GM21390 (cell line): ENCODE measurements at regions not wholly inside any gene's neighbourhood (a gene's known extent, or its start where the extent isn't known, plus 50 kb on each side); places are given as distances from the start of the nearest gene placed in this dataset.
"Not testable (repeated sequence)": the region's sequence is repeated elsewhere in the genome, so short reads cannot be mapped to it uniquely, and the experiment has no call there.

Experiments
- ATAC-seq: cut with Tn5 transposase; IDR thresholded peaks from one replicate; pipeline ENCODE4 v1.9.1; 2021; ENCODE audit not compliant: unreplicated experiment

- peak; percentile 94 for ATAC-seq
Observed at GRCh38 chr4:123133397-123134050, 211.1 kb upstream of the NUDT6 start.

DNA sequence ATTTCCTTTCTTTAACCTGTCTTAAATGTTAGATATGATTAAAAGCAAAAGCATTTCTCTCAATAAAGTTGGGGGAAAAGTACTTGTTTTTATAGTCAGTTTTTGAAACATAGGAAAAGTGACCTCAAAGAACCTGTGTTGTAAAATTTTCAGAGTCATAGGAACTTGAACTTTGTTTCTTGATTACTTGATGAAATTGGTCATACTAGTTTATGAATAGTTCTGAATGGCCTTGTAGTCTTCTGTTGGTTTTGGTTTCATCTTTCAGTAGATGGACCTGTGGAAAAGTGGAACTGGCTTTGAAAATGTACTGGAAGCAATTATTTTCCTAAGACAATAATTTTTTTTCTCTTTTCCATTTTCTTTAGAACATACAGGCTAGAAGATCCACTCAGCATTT is 222.2 kb upstream of the NUDT6 start:
- no peak for ATAC-seq

DNA sequence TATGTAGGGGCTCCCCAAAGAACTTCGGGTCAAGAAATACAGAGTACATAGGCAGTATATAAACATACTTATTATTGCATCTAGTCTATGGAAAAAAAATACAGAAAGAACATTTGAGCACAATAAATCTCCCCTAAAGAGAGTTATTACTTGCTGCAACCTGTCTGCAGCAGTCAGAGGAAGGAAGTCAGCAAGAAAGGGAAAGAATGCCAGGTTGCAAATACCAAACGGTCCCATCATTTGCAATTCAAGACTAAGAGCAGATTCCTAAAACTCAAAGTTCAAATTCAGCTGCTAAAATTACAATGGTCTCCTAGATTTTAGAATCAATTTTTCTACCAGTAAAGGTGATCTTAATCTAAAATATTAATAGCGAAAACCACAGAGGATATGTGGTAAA is 236.2 kb upstream of the NUDT6 start:
- no peak for ATAC-seq

DNA sequence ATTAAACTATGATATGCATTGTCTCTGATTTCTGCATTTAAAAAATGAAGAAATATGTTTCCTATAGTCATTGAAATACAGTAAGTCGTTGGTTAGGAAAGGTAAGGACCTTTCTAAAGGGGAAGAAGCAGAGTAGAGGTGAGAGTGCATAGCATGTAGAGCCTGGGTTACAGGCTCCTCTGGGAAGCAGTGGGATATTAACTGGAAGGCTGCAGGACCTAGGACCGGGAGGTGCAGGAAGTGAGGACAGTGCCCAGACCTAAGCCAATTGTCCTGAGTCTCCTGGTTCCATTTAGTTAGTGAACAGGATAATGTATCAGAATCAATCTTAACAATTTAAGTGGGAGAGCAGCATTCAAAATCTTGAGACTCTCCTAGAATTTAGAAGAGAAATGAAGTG is 237.1 kb upstream of the NUDT6 start:
- no peak for ATAC-seq

DNA sequence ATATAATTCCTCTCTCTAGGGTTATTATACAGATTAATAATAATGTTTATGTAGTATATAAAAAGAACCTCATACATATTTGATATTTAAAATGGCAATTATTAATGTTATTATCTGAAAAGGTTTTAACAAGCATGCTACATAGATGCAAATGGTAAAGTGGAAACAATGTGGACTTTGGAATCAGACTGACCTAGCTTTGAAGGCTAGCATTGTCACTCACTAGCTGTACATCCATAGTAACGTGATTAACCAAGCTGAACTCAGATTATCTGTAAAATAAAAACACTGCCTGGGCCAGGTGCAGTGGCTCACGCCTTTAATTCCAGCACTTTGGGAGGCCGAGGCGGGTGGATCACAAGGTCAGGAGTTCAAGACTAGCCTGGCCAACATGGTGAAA is 233.7 kb upstream of the SPRY1 start:
- ATAC-seq, result no peak

DNA sequence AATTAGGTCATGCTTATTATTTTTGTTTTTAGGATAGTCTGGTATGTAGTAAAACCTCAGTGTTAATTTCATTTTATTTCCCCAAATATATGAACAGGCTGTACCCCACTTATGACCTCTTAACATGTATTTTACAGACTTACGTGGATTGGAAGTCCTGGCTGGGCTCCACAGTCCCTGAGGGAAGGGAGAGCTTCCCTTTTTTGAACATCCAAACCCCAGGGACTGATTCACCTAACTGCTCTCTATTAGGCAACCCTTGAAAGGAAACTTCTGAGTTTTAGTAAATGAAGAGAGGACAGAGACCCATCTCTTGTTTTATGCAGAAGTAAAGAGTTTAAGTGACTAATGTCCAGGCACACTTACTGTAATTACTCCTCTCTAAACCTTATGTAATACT is 233.1 kb upstream of the SPRY1 start:
- ATAC-seq, result no peak

GRCh38 chr4:123166023-123166422 is 230.6 kb upstream of the SPRY1 start:
- ATAC-seq, result no peak

DNA sequence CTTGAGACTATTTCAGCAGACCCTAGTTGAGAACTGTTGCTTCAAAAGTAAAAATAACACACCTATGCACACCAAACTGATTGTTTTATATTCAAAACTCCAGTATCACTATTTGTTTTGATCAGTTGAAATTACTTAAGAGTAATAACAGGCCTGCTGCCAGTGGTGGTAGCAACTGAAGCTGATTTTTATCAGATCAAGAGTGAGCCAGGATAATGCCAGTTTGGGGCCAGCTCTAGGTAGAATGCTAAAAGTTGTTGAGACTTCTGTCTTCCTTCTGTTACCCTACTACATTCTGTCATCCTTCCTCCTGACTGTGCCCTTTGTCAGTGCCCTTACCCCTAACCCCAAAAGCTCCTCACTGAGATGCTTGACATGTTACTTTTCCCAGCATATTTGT is 228.7 kb upstream of the SPRY1 start:
- no peak for ATAC-seq

DNA sequence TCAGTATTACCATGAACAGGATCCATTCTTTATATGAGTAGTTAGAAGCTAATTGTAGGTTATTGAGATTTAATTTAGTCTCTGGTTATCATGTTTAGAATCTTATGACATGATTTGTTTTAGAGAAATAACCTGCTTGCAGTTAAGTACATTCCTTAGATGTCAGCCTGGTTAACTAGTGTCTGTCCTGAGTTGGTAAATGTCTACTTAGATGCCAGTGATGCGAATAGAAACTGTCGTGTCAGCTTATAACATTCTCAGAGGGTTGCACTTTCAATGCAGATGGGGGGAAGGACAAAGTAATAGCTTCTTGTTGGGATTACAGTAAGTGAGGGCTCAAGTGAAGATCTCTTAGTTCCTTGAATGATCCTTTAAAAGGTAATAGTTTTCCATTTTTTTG is 227.8 kb upstream of the SPRY1 start:
- no peak for ATAC-seq

DNA sequence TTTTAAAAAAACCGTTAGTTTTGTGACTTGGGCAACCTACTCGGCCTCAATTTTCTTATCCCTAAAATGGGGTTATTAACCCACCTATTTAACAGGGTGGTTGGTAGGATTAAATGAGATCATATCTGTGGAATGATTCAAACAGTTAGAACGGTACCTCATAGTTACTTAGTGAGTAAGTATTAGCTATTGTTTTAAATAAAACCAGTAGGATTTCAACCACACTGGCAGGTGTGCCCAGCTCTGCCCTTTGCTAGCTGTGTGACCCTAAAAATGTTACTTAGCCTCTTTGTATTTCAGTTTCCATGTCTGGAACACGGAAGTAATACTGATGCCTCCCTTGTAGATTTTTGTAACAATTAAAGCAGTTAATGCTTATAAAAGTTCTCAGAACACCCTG is 225.8 kb upstream of the SPRY1 start:
- no peak for ATAC-seq

DNA sequence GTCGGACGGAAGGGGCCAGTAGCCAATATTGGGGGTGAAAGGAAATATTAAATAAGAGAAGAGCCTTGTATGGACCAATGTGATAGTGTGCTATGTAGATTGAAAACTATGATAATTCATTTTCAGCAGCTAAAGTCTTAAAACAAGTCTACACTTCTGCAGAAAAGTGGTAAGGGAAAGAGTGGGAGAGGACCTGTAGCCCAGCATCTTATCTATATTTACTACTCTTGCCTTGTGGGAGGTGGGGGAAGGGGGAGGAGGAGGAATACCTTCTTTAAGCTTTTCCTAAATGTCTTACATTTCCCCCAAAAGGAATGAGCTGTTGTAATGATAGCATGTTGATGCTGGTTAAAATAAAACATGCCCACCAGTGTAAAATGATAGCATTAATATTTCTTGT is 220.0 kb upstream of the SPRY1 start:
- ATAC-seq, result no peak

DNA sequence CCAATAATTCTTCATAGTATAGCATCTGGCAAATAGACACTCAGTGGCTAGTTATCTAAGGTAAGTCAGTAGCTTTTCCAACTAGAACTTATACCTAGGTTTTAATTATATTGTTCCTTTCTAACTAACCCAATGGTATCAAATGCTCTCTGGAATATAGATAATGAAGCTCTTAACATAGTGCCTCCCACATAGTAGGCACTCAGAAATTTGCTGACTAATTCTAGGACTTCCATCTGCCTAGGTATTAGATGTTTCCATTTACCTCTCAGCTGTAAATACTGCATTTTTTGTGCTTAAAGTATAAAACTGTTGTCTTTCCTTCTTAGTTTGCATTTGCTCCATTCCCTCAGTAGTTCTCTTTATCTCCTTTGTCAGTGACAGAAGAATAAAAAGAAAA is 214.3 kb upstream of the SPRY1 start:
- no peak for ATAC-seq

DNA sequence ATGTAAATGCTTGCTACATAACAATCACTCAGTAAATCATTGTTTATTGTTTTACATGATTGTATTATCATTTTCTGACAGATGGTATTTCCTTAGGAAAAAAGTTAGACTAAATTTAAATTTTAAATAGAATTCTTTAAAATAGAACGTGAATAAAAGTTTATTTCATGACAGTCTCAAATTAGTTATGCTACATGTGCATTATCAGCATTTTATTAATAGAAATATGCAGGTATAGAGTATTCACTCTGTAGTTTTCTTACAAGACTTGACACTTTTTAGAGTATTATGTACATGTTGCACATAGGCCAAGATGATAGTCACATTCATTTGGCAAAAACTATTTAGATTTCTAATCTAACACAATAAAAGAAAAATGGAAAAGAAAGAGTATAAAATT is 213.3 kb upstream of the SPRY1 start:
- ATAC-seq, result no peak

GRCh38 chr4:123183754-123184153 is 212.8 kb upstream of the SPRY1 start:
- not testable (repeated sequence) for ATAC-seq

DNA sequence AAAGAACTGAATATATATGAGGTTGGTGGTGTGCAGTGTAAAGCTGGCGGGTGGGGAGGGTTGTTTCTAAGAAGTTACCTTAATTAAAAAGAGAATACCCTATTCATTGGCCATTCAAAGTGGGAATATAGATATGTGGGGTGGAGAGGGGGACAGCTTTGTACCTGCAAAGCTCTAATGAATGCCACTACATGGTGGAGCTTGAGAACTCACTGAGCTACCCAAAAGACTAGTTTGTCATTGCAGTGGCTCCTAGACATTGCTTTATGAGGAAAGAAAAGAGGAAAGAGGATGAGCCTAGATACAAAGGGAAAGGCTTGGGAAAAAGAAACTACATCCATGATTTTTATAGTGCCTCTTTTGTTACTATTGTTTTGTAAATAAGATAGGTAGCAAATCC is 209.9 kb upstream of the SPRY1 start:
- ATAC-seq, result no peak

DNA sequence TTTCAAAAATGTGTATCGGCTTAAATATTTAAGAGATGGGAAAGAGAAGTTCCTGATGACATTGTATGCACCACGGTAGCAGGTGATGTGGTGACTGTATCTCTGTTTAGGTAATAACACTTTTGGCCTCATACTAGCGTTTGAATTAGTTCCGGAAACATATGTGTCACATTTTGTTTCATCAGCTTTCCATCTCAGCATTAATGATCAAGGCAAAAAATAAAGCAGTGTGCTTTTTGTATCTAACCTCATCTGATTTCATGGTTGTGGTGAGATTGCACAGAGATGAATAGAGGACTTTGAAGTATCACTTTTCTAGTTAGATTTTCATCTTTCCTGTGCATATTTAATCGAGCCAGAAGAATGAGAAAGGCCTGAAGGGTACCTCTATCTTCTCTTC is 206.4 kb upstream of the SPRY1 start:
- no peak for ATAC-seq

DNA sequence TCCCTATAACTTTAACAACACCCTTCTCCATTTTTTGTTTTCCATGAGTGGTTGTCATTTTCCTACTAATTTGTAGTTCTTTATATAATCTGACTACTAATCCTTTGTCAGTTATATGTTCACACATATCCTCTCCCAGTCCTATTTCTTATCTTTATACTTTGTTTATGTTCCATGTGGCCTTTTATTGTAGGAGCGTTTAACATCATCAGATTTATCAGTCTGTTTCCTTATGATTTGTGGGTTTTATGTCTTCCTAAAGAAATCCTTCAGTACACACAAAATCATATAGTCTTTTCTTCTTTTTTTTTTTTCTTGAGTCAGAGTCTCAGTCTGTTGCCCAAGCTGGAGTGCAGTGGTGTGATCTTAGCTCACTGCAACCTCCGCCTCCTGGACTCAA is 204.9 kb upstream of the SPRY1 start:
- ATAC-seq, result no peak

GRCh38 chr4:123193802-123194367 is 202.7 kb upstream of the SPRY1 start:
- ATAC-seq, result no peak

DNA sequence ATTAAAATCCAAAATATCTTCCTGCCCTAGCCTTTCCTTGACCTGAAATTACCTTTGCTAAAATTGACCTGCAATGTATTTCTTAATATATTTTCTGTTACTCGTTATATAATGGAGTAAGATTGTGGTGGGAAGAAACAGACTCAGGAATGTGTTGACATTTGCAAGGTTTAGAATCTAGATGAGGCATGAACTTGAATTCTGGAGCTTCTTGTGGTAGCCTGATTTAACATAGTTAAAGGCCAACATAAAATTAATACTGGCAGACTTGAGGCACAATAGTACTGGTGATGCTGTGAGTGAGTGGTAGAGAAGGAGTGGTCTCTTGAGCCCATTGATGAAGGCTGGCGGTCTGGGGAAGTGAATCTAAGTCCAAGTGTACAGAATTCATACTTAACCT is 197.9 kb upstream of the SPRY1 start:
- ATAC-seq, result no peak

DNA sequence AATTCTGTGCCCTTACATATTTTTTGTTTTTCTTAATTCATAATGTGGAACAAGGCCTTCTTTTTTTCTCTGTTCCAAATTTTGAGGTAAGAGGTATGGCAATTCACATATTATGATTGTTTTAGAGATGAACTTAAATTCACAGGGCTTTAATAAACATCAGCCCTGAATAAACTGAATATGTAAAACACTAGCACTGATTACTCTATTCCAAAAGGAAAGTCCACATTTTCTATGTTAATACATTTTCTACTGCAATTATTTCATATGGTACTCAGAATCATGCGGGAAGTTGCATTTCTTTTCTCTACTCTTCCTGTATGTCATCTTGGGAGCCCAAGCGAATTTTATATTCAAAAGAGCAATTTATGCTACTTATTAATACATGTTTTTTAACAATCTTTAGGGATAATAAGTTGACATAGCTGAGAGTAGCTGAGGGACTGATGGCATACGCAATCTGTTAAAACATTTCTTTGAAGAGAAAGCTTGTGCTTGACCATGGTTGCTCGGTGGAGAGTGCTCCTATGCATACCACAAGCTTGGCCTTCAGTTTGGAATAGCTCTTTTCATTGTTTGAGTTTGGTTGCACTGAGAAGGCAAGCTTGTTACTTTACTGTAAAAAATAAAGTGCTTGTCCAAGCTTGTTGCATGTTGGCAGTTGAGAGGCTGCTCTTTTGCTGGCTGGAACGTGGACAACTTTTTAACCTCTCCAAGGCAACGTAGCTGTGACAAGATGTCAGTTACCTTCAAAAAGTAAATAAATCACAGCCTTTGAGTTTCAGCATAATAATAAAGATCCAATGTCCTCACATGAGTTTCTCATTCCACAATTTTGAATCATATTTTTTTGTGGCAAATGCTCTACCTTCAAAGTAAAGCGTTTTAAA is 196.3 kb upstream of the SPRY1 start:
- no peak for ATAC-seq

DNA sequence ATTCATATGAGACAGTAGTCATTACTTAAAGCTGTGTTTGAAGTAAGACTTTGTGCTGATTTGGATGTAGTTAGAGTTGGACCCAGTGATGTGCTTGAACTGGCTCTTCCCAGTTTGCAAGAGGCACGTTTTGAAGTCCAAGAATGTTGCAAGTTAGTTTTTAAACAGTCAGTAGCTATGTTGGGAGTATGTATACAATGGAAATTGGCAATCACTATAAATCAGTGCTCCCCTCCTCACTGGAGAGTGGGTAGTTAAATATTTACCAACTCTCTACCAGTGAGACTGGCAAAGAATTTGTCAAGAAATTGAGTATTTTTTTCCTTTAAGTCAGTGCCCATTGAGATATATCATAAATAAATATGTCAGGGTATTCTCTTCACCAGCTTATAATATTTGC is 191.9 kb upstream of the SPRY1 start:
- no peak for ATAC-seq

DNA sequence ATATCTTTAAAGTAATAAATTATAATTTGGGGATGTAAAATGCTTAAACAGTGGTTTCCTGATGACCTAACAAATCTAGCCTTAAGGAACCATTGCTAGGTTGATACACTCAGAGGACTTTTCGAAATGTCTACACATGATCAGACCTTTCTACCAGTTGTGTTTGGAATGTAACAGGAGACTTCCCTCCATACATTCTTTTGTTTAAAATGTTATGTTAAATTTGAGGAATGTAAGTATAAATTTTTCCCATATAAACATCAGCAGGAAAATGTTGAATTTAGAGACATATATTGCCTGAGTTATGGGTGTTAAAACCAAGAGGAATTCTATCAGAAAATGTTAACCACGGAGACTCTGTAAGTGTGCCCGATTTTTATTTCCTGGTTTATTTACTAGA is 190.6 kb upstream of the SPRY1 start:
- ATAC-seq, result no peak
